Trophoblast cell (in vitro differentiated cells and primary cell): ENCODE measurements at regions not wholly inside any gene's neighbourhood (a gene's known extent, or its start where the extent isn't known, plus 50 kb on each side); places are given as distances from the start of the nearest gene placed in this dataset.

ENCODE experiments used
- DNase-seq, 2 donors: peaks; one replicate each; pipeline ENCODE4 v3.0.0-alpha.2; 2016
- H2AFZ ChIP-seq: 2 replicates; pipeline ENCODE4 v1.6.1; 2013; ENCODE audit warnings: low read length, moderate library complexity, mild to moderate bottlenecking; ENCODE audit not compliant: insufficient read depth, poor library complexity
- H2AK5ac ChIP-seq: 2 replicates; pipeline ENCODE4 v1.6.1; 2013; ENCODE audit warnings: mild to moderate bottlenecking, low read length
- H2BK120ac ChIP-seq: 2 replicates; pipeline ENCODE4 v1.6.1; 2013; ENCODE audit warnings: low read length, mild to moderate bottlenecking, moderate library complexity; ENCODE audit not compliant: insufficient read depth, poor library complexity
- H2BK12ac ChIP-seq: 2 replicates; pipeline ENCODE4 v1.6.1; 2013; ENCODE audit warnings: mild to moderate bottlenecking, low read length, moderate library complexity
- H2BK5ac ChIP-seq: 2 replicates; pipeline ENCODE4 v1.6.1; 2013; ENCODE audit warnings: low read length, low read depth, moderate library complexity, mild to moderate bottlenecking; ENCODE audit not compliant: poor library complexity
- H3K14ac ChIP-seq: 2 replicates; pipeline ENCODE4 v1.6.1; 2013; ENCODE audit warnings: mild to moderate bottlenecking, low read length
- H3K18ac ChIP-seq: 2 replicates; pipeline ENCODE4 v1.6.1; 2013; ENCODE audit warnings: mild to moderate bottlenecking, low read length
- H3K23ac ChIP-seq: 2 replicates; pipeline ENCODE4 v1.6.1; 2013; ENCODE audit warnings: low read length
- H3K27ac ChIP-seq: 2 replicates; pipeline ENCODE4 v1.5.1; 2013; ENCODE audit warnings: low read depth, mild to moderate bottlenecking, inconsistent platforms, low read length, moderate library complexity
- H3K27me3 ChIP-seq: 2 replicates; pipeline ENCODE4 v1.6.1; 2013; ENCODE audit warnings: inconsistent platforms, mild to moderate bottlenecking, low read length, moderate library complexity; ENCODE audit not compliant: insufficient read depth
- H3K36me3 ChIP-seq, 2 experiments: 1 replicate in 1 of 2; 2 replicates in 1 of 2; pipeline ENCODE4 v1.6.1; 2013; ENCODE audit warnings: low read length in 2 of 2, mild to moderate bottlenecking in 2 of 2, moderate library complexity in 1 of 2; ENCODE audit not compliant: insufficient read depth in 2 of 2, control insufficient read depth in 1 of 2
- H3K4ac ChIP-seq: 2 replicates; pipeline ENCODE4 v1.6.1; 2013; ENCODE audit warnings: low read depth, mild to moderate bottlenecking, low read length, moderate library complexity
- H3K4me1 ChIP-seq, 2 experiments: 1 replicate in 1 of 2; 2 replicates in 1 of 2; pipeline ENCODE4 v1.6.1; 2013; ENCODE audit warnings: low read length in 2 of 2, mild to moderate bottlenecking in 2 of 2, moderate library complexity in 1 of 2; ENCODE audit not compliant: insufficient read depth in 2 of 2, control insufficient read depth in 1 of 2
- H3K4me2 ChIP-seq: 2 replicates; pipeline ENCODE4 v1.6.1; 2013; ENCODE audit warnings: inconsistent platforms, mild to moderate bottlenecking, low read length, moderate library complexity
- H3K4me3 ChIP-seq: 2 replicates; pipeline ENCODE4 v1.5.1; 2013; ENCODE audit warnings: mild to moderate bottlenecking, low read depth, low read length, inconsistent platforms
- H3K79me1 ChIP-seq: one replicate; pipeline ENCODE4 v1.6.1; 2013; ENCODE audit warnings: low read length
- H3K79me2 ChIP-seq: 2 replicates; pipeline ENCODE4 v1.6.1; 2013; ENCODE audit warnings: low read length, mild to moderate bottlenecking; ENCODE audit not compliant: control insufficient read depth, insufficient read depth, poor library complexity
- H3K9ac ChIP-seq: 2 replicates; pipeline ENCODE4 v1.6.1; 2013; ENCODE audit warnings: mild to moderate bottlenecking, low read length
- H3K9me3 ChIP-seq: 2 replicates; pipeline ENCODE4 v1.6.1; 2013; ENCODE audit warnings: low read depth, mild to moderate bottlenecking, control low read depth, inconsistent platforms, low read length; ENCODE audit not compliant: insufficient read depth
- H4K12ac ChIP-seq: 2 replicates; pipeline ENCODE4 v1.6.1; 2013; ENCODE audit warnings: low read depth, mild to moderate bottlenecking, low read length, moderate library complexity
- H4K8ac ChIP-seq: 2 replicates; pipeline ENCODE4 v1.6.1; 2013; ENCODE audit warnings: low read depth, mild to moderate bottlenecking, low read length, moderate library complexity
- H4K91ac ChIP-seq: one replicate; pipeline ENCODE4 v1.6.1; 2013; ENCODE audit warnings: low read depth, mild to moderate bottlenecking, low read length, moderate library complexity
- WGBS: extraction: QIAGEN DNeasy Blood & Tissue Kit; methylation state at CpG from one replicate; pipeline ENCODE4 v1.1.7; 2013; ENCODE audit warnings: missing lambda C conversion rate; ENCODE audit not compliant: insufficient read length, insufficient coverage; ENCODE audit errors: extremely low coverage; 5-methylcytosine and 5-hydroxymethylcytosine counted together

GRCh38 chr15:77798847-77799246, 166.1 kb upstream of the LINGO1 start:
- H3K27ac ChIP-seq = no peak overlapping the region
- no peaks in the 10 kb centered on the region for H3K79me1 ChIP-seq
- no peaks in the 10 kb centered on the region for H3K36me3 ChIP-seq
- no peaks in the 10 kb centered on the region for H3K79me2 ChIP-seq
- no peak overlapping the region for H2AFZ ChIP-seq
- H3K23ac ChIP-seq = no peak overlapping the region
- no peak overlapping the region for H2AK5ac ChIP-seq
- H3K27me3 ChIP-seq = no peaks in the 10 kb centered on the region
- no peak overlapping the region for H2BK120ac ChIP-seq
- no peak overlapping the region for H4K91ac ChIP-seq
- H3K4me3 ChIP-seq = no peak overlapping the region
- H3K18ac ChIP-seq = no peak overlapping the region
- no peak for DNase-seq
- no peak overlapping the region for H3K4ac ChIP-seq
- H4K12ac ChIP-seq = no peak overlapping the region
- no peak overlapping the region for H2BK5ac ChIP-seq
- no peak overlapping the region for H2BK12ac ChIP-seq
- H3K9me3 ChIP-seq = no peaks in the 10 kb centered on the region
- H3K14ac ChIP-seq = no peak overlapping the region
- H3K4me1 ChIP-seq = no peaks in the 10 kb centered on the region
- no CpG with 5 or more reads among the region's 3 CpGs for WGBS
- H3K9ac ChIP-seq = no peak overlapping the region
- H4K8ac ChIP-seq = no peak overlapping the region
- H3K4me2 ChIP-seq = no peak overlapping the region

- WGBS = no CpG with 5 or more reads among the region's 13 CpGs
- Histone ChIP-seq H3K4me2 (no peak overlapping the region), H4K12ac (no peak overlapping the region), H4K91ac (no peak overlapping the region), H3K4me3 (no peak overlapping the region), H2BK120ac (no peak overlapping the region), H2BK12ac (no peak overlapping the region), H3K9ac (no peak overlapping the region), H3K9me3 (no peaks in the 10 kb centered on the region), H3K4me1 (no peaks in the 10 kb centered on the region), H3K23ac (no peak overlapping the region), H3K18ac (no peak overlapping the region), H3K79me1 (no peaks in the 10 kb centered on the region), H4K8ac (no peak overlapping the region), H3K27ac (no peak overlapping the region), H3K4ac (no peak overlapping the region), H2AFZ (no peak overlapping the region), H2AK5ac (no peak overlapping the region), H3K14ac (no peak overlapping the region), H2BK5ac (no peak overlapping the region), H3K79me2 (no peaks in the 10 kb centered on the region), H3K36me3 (no peaks in the 10 kb centered on the region), H3K27me3 (no peaks in the 10 kb centered on the region)
- DNase-seq = no peak
Observed at GRCh38 chr15:77798151-77798835, 165.6 kb upstream of the LINGO1 start.

GRCh38 chr15:77797270-77797669, 164.6 kb upstream of the LINGO1 start:
- Histone ChIP-seq H3K36me3 (no peaks in the 10 kb centered on the region), H3K27me3 (no peaks in the 10 kb centered on the region), H2AFZ (no peak overlapping the region), H3K4me1 (no peaks in the 10 kb centered on the region), H3K9ac (no peak overlapping the region), H3K79me1 (no peaks in the 10 kb centered on the region), H3K14ac (no peak overlapping the region), H3K4me2 (no peak overlapping the region), H2AK5ac (no peak overlapping the region), H2BK12ac (no peak overlapping the region), H4K12ac (no peak overlapping the region), H3K23ac (no peak overlapping the region), H3K18ac (no peak overlapping the region), H3K4me3 (no peak overlapping the region), H4K91ac (no peak overlapping the region), H2BK120ac (no peak overlapping the region), H3K27ac (no peak overlapping the region), H2BK5ac (no peak overlapping the region), H3K4ac (no peak overlapping the region), H4K8ac (no peak overlapping the region), H3K79me2 (no peaks in the 10 kb centered on the region), H3K9me3 (no peaks in the 10 kb centered on the region)
- no CpG with 5 or more reads among the region's 8 CpGs for WGBS
- no peak for DNase-seq

- H3K18ac ChIP-seq = no peak overlapping the region
- H3K36me3 ChIP-seq = no peaks in the 10 kb centered on the region
- H4K8ac ChIP-seq = no peak overlapping the region
- no peak overlapping the region for H3K4me2 ChIP-seq
- no peak overlapping the region for H2AFZ ChIP-seq
- H4K91ac ChIP-seq = no peak overlapping the region
- no peak overlapping the region for H3K27ac ChIP-seq
- no peak overlapping the region for H3K4me3 ChIP-seq
- no peak overlapping the region for H3K14ac ChIP-seq
- no peak overlapping the region for H4K12ac ChIP-seq
- H2BK12ac ChIP-seq = no peak overlapping the region
- no peak for DNase-seq
- no peaks in the 10 kb centered on the region for H3K4me1 ChIP-seq
- H2BK120ac ChIP-seq = no peak overlapping the region
- H3K79me2 ChIP-seq = no peaks in the 10 kb centered on the region
- no peak overlapping the region for H2BK5ac ChIP-seq
- H3K79me1 ChIP-seq = no peaks in the 10 kb centered on the region
- no peaks in the 10 kb centered on the region for H3K9me3 ChIP-seq
- H3K9ac ChIP-seq = no peak overlapping the region
- WGBS = no CpG with 5 or more reads among the region's 11 CpGs
- H2AK5ac ChIP-seq = no peak overlapping the region
- no peaks in the 10 kb centered on the region for H3K27me3 ChIP-seq
- H3K4ac ChIP-seq = no peak overlapping the region
- H3K23ac ChIP-seq = no peak overlapping the region
Observed at GRCh38 chr15:77796046-77796729, 163.5 kb upstream of the LINGO1 start.
